Liver (tissue), 3 donors: ENCODE measurements at regions not wholly inside any gene's neighbourhood (a gene's known extent, or its start where the extent isn't known, plus 50 kb on each side); places are given as distances from the start of the nearest gene placed in this dataset.

Experiments
- ATF3 ChIP-seq: IDR thresholded peaks from 2 replicates; pipeline ENCODE4 v1.6.1; 2016; ENCODE audit warnings: antibody characterized with exemption
- CTCF ChIP-seq: fragments of 150-350 bp; IDR thresholded peaks from 2 replicates; pipeline ENCODE4 v1.5.1; 2017; ENCODE audit warnings: improper control_type of control experiment, low read depth, low read length; ENCODE audit not compliant: missing input control
- FOXA1 ChIP-seq: IDR thresholded peaks from 2 replicates; pipeline ENCODE4 v1.6.1; 2016; ENCODE audit warnings: antibody characterized with exemption
- HNF4G ChIP-seq: IDR thresholded peaks from 2 replicates; pipeline ENCODE4 v1.6.1; 2016; ENCODE audit warnings: antibody characterized with exemption
- JUND ChIP-seq, 2 donors: IDR thresholded peaks; 2 replicates each; pipeline ENCODE4 v1.6.1; 2016; ENCODE audit warnings: antibody characterized with exemption in 2 of 2
- MAX ChIP-seq: IDR thresholded peaks from 2 replicates; pipeline ENCODE4 v1.6.1; 2016; ENCODE audit warnings: antibody characterized with exemption
- RAD21 ChIP-seq, 2 donors: IDR thresholded peaks; 2 replicates each; pipeline ENCODE4 v1.6.1; 2016; ENCODE audit warnings: antibody characterized with exemption in 2 of 2, mild to moderate bottlenecking in 2 of 2
- RXRA ChIP-seq, 2 donors: IDR thresholded peaks; 2 replicates each; pipeline ENCODE4 v1.6.1; 2017 to 2018; ENCODE audit warnings: antibody characterized with exemption in 2 of 2, mild to moderate bottlenecking in 1 of 2
- SP1 ChIP-seq: IDR thresholded peaks from 2 replicates; pipeline ENCODE4 v1.6.1; 2018; ENCODE audit warnings: antibody characterized with exemption, mild to moderate bottlenecking
- YY1 ChIP-seq: IDR thresholded peaks from 2 replicates; pipeline ENCODE4 v1.6.1; 2016; ENCODE audit warnings: antibody characterized with exemption, mild to moderate bottlenecking
- ZBTB33 ChIP-seq: IDR thresholded peaks from 2 replicates; pipeline ENCODE4 v1.6.1; 2016; ENCODE audit warnings: antibody characterized with exemption
- donor health status: healthy.
- donor health status: healthy.

- TF ChIP-seq CTCF (no peak), YY1 (no peak), RAD21 (IDR thresholded peaks at IDR 0.05) (no peak), ZBTB33 (no peak), RXRA (IDR thresholded peaks at IDR 0.05) (no peak), ATF3 (no peak), FOXA1 (no peak), MAX (no peak), HNF4G (no peak), SP1 (no peak), JUND (IDR thresholded peaks at IDR 0.05) (no peak)
Observed at GRCh38 chr4:62226082-62226481, 1026.0 kb downstream of the ADGRL3 start.
